HEK293 (cell line): ENCODE measurements at regions not wholly inside any gene's neighbourhood (a gene's known extent, or its start where the extent isn't known, plus 50 kb on each side); places are given as distances from the start of the nearest gene placed in this dataset.

ENCODE experiments used
- ATF2 ChIP-seq: fragments of 450-650 bp; formaldehyde crosslinking; IDR thresholded peaks from 2 replicates; pipeline ENCODE4 v1.5.1; 2016; ENCODE audit warnings: missing biosample characterization, missing genetic modification characterization, low read depth
- OSR2 ChIP-seq: fragments of 450-650 bp; formaldehyde crosslinking; IDR thresholded peaks from 2 replicates; pipeline ENCODE4 v1.5.1; 2016; ENCODE audit warnings: missing biosample characterization, missing genetic modification characterization
- SP2 ChIP-seq: fragments of 450-650 bp; formaldehyde crosslinking; IDR thresholded peaks from 2 replicates; pipeline ENCODE4 v1.5.1; 2016; ENCODE audit warnings: missing biosample characterization, missing genetic modification characterization
- ZBTB1 ChIP-seq: fragments of 450-650 bp; formaldehyde crosslinking; IDR thresholded peaks from 2 replicates; pipeline ENCODE4 v1.5.1; 2016; ENCODE audit warnings: missing biosample characterization, missing genetic modification characterization
- ZBTB6 ChIP-seq: fragments of 450-650 bp; formaldehyde crosslinking; IDR thresholded peaks from 2 replicates; pipeline ENCODE4 v1.5.1; 2017; ENCODE audit warnings: missing biosample characterization, missing genetic modification characterization
- ZNF211 ChIP-seq: fragments of 450-650 bp; formaldehyde crosslinking; IDR thresholded peaks from 2 replicates; pipeline ENCODE4 v1.5.1; 2016; ENCODE audit warnings: low read depth, missing biosample characterization, missing genetic modification characterization
- ZNF660 ChIP-seq: fragments of 450-650 bp; IDR thresholded peaks from 2 replicates; pipeline ENCODE4 v1.5.1; 2018; ENCODE audit warnings: missing biosample characterization, mild to moderate bottlenecking, missing genetic modification characterization
- TF ChIP-seq, protein P1 (sequence below): fragments of 450-650 bp; formaldehyde crosslinking; IDR thresholded peaks from 2 replicates; pipeline ENCODE4 v1.5.1; 2016; ENCODE audit warnings: missing biosample characterization, missing genetic modification characterization

GRCh38 chr13:64917566-64917965 is 2312.6 kb downstream of the PCDH9 start:
- TF ChIP-seq, protein P1, sequence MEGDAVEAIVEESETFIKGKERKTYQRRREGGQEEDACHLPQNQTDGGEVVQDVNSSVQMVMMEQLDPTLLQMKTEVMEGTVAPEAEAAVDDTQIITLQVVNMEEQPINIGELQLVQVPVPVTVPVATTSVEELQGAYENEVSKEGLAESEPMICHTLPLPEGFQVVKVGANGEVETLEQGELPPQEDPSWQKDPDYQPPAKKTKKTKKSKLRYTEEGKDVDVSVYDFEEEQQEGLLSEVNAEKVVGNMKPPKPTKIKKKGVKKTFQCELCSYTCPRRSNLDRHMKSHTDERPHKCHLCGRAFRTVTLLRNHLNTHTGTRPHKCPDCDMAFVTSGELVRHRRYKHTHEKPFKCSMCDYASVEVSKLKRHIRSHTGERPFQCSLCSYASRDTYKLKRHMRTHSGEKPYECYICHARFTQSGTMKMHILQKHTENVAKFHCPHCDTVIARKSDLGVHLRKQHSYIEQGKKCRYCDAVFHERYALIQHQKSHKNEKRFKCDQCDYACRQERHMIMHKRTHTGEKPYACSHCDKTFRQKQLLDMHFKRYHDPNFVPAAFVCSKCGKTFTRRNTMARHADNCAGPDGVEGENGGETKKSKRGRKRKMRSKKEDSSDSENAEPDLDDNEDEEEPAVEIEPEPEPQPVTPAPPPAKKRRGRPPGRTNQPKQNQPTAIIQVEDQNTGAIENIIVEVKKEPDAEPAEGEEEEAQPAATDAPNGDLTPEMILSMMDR (tag by site-specific recombination): no peak
- TF ChIP-seq OSR2 (tag by site-specific recombination) (no peak), ZBTB1 (tag by site-specific recombination) (no peak), ZNF660 (tag by site-specific recombination) (no peak), ZBTB6 (tag by site-specific recombination) (no peak), ZNF211 (tag by site-specific recombination) (no peak), ATF2 (tag by site-specific recombination) (no peak), SP2 (tag by site-specific recombination) (no peak)
